ENCODE measurements at regions not wholly inside any gene's neighbourhood (a gene's known extent, or its start where the extent isn't known, plus 50 kb on each side); places are given as distances from the start of the nearest gene placed in this dataset.

DNA sequence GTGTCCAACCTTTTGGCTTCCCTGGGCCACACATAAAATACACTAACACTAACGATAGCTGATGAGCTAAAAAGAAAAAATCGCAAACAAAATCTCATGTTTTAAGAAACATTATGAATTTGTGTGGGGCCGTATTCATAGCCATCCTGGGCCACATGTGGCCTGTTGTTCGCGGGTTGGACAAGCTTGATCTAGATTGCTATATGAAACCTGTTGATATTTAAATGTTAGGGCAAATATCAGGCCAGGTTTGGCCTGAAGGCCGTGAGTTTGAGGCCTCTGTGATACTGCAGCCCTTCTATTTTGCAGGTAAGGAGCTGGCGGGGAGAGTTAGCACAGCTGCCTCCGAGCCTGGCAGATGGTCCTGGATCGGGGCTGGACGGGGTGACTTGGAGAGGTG, 99.0 kb downstream of the CEBPB start:
- TF ChIP-seq, protein P1, sequence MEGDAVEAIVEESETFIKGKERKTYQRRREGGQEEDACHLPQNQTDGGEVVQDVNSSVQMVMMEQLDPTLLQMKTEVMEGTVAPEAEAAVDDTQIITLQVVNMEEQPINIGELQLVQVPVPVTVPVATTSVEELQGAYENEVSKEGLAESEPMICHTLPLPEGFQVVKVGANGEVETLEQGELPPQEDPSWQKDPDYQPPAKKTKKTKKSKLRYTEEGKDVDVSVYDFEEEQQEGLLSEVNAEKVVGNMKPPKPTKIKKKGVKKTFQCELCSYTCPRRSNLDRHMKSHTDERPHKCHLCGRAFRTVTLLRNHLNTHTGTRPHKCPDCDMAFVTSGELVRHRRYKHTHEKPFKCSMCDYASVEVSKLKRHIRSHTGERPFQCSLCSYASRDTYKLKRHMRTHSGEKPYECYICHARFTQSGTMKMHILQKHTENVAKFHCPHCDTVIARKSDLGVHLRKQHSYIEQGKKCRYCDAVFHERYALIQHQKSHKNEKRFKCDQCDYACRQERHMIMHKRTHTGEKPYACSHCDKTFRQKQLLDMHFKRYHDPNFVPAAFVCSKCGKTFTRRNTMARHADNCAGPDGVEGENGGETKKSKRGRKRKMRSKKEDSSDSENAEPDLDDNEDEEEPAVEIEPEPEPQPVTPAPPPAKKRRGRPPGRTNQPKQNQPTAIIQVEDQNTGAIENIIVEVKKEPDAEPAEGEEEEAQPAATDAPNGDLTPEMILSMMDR (IDR thresholded peaks at IDR 0.05): no peak

DNA sequence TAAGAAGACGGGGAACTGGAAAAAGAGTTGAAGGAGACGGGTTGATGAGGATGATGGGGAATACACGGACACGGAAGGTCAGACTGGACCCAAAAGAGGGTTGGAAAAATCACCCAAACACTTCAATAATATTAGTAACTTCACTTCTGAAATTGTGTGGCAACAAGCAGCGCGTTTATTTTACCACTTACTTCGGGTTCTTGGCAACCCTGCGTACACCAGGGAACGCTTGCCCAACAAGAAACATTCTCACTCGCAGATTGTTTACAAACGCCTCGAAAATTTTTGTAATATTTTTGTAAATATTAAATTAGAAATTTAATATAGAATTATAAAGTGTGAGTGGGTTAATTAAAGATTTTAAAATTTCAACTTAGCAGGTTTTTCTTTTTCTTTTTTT, 99.5 kb downstream of the CEBPB start:
- TF ChIP-seq, protein P1 (IDR thresholded peaks at IDR 0.05): no peak

DNA sequence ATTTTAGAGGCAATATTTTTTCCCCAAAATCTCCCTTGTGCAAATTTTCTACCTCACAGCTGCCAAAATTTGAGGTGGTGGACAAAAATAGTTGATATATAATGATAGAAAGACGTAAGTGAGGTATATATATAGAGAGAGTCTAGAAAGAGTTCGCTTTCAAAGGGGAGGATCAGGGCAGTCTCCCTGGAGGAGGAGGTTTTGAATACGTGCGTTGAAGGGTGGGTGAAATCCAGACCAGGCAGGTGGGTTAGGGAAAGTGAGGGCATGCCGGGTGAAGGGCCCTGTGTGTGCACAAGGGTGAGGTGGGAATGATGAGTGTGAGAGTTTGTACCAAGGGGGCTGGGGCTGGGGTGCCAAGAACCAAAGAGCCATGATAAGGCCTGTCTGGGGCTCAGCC, 100.2 kb downstream of the CEBPB start:
- TF ChIP-seq, protein P1 (IDR thresholded peaks at IDR 0.05): no peak

DNA sequence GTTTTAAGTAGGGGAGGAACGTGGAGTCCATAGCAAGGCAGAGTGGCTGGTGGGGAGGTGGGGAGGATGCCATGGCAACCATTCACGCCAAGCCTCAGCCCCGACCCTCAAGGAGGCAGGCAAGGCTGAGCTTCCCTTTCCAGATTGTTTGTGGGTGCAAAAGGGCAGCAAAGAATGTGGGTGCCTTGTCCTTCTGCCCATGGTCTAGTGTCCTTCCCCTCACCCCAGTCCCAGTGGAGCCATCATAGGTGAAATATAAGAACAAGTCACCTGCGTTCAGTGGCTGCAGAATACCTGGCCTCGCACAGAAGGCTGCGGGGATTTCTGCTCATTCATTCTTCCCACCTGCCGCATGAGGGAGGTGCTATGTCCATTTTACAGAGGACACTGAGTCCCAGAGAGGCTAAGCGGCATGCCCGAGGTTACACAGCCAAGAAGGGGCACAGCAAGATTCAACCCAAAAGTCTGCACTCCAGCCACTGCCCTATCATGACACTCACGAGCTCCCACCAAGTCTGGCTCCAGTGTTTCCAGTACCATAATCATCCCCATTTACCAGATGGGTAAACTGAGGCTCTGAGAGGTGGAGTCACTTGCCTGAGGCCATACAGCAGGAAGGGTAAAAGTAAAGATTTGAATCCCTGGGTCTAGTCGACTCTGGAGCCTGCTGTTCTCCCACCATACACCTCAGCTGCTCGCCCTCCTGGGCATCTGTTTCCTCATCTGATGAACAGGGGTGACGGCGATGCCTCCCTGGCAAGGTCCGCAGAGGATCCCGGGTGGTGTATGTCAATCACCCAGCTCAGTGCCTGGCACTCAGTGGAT, 100.8 kb downstream of the CEBPB start:
- TF ChIP-seq, protein P1 (IDR thresholded peaks at IDR 0.05): no peak

DNA sequence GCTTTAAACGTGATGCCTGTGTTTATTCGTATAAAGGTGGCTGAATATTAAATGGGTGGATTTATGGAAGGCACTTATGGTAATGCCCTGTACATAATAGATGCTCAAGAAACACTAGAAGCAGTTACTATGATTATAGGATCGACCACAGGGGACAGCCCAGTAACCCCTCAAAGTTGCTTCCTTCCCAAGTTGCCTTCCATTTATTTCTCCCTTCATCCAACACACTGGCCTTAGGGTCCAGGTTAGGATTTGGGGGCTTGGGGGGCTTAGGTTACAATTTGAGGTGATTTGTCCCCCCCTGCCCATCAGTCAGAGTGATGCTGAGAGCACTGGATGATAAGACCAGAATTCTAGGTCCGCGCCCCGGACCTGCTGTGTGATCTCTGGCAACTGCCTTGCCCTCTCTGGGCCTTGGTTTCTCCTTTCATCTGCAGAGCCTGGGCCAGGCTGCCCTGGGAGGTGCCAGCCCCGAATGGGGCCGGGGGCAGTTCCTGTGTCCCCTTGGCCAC, 101.5 kb downstream of the CEBPB start:
- TF ChIP-seq, protein P1 (IDR thresholded peaks at IDR 0.05): no peak

DNA sequence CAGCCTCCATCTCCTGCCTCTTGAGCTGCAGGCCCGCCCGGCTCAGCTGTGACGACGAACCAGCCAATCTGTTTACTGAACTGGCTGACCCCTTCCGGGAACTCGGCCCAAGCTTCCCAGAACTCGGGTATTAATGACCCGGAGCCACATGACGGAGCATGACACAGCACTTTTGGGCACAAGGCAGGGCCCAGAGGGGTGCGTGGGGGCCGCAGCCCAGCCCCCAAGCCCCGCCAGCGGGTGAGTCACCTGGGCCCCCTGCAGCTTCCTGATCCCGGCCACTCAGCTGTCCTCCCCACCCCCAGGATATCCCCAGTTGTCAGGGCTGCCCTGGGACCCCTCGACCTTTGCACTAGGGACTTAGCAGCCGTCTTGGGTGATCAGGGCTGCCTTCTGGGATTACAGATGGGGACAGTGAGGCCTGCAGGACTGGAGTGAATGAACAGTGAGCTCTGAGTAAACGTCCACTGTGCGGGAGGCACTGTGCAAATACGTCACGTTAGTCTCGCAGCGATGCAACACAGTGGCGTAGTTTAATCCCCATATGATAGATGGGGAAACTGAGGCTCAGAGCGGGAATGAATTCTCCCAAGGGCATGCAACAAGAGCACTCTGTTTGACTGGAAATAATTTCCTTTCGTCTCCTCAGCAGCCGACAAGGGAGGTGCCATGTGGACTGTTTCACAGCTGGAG, 102.1 kb downstream of the CEBPB start:
- TF ChIP-seq, protein P1 (IDR thresholded peaks at IDR 0.05): no peak

DNA sequence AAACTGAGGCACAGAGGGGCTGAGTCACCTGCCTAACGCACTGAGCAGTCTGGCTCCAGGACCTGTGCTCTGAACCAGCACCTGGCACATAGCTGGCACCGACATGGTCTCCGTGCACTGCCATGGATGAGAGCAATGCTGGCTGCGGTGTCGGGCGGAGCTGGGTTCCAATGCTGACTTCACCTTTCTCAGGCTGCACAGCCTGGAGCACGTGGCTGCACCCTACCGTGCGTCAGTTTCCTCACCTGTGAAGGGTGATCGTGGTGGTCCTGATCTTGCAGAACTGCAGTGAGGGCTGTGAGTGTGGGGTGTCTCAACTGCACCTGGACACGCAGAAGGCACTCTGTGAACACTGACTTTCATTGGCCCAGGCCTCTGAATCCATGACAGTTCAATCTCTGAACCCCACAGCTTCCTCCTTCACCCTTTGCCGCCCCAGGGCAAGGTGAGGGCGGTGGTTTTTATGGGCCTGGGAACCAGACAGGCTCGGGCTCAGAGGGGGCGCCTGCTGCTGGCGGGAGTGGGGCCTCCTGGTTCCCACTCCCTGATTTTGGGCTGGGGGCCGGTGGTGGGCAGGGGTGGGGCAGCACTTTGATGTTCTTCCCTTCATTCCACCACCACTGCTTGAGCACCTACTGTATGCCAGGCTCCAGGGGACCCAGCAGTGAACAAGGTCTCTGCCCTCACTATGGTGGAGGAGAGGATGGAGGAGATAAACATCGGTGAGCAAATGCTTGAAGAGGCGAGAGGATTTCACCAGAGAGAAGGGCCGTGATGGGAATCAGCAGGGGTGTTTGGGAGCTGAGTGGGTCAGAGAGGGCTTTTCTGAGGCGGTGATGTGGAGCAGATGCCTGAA, 102.9 kb downstream of the CEBPB start:
- TF ChIP-seq, protein P1 (IDR thresholded peaks at IDR 0.05): no peak

Measured in LNCAP (cell line).